Panc1 (cell line): ENCODE measurements at regions not wholly inside any gene's neighbourhood (a gene's known extent, or its start where the extent isn't known, plus 50 kb on each side); places are given as distances from the start of the nearest gene placed in this dataset.

Experiments
- ATAC-seq: fragments of 200-7000 bp; cut with Tn5 transposase; 2 replicates; pipeline ENCODE4 v1.9.1; 2020; ENCODE audit warnings: mild to moderate bottlenecking, moderate library complexity
- BruUV-seq: library from RNA; stranded (reverse); fragments of 400-500 nt; replicated peaks from 2 replicates; lab custom pipeline; 2021; lab: Mats Ljungman, UMichigan
- CTCF ChIA-PET: fragments of 300-600 bp; sonication (Branson Sonifier 250); formaldehyde crosslinking; loops from one replicate; lab custom pipeline; 2022; ENCODE audit warnings: antibody characterized with exemption; lab: Charles Lee
- POLR2A ChIA-PET: fragments of 300-600 bp; sonication (Branson Sonifier 250); formaldehyde crosslinking; loops from one replicate; lab custom pipeline; 2022; ENCODE audit warnings: antibody characterized with exemption; lab: Charles Lee
- DNase-seq: peaks from one replicate; pipeline ENCODE4 v3.0.0-alpha.2; 2010; ENCODE audit warnings: low read depth, low spot score
- H3K27ac ChIP-seq: 2 replicates; pipeline ENCODE4 v1.5.1; 2011; ENCODE audit warnings: mild to moderate bottlenecking, low read length, inconsistent platforms
- H3K27me3 ChIP-seq: fragments of 200-500 bp; sonication (Bioruptor generic); 2 replicates; pipeline ENCODE4 v1.6.0; 2014; ENCODE audit warnings: low read length, inconsistent platforms; ENCODE audit not compliant: control insufficient read depth, insufficient read depth
- H3K36me3 ChIP-seq: fragments of 200-500 bp; sonication (Bioruptor generic); 2 replicates; pipeline ENCODE4 v1.5.1; 2014; ENCODE audit warnings: inconsistent platforms, mild to moderate bottlenecking, low read length, moderate library complexity; ENCODE audit not compliant: control insufficient read depth, insufficient read depth
- H3K4me1 ChIP-seq: 2 replicates; pipeline ENCODE4 v1.5.1; 2011; ENCODE audit warnings: inconsistent platforms, mild to moderate bottlenecking, low read length, moderate library complexity; ENCODE audit not compliant: control insufficient read depth, insufficient read depth
- H3K4me3 ChIP-seq, 2 experiments: 2 replicates each; pipeline ENCODE4 v1.5.1; 2011 to 2012; ENCODE audit warnings: low read depth in 2 of 2, low read length in 2 of 2, mild to moderate bottlenecking in 2 of 2, inconsistent platforms in 1 of 2, moderate library complexity in 1 of 2
- H3K9me3 ChIP-seq: fragments of 200-500 bp; sonication (Bioruptor generic); 2 replicates; pipeline ENCODE4 v1.5.1; 2014; ENCODE audit warnings: low read depth, mild to moderate bottlenecking, inconsistent platforms, low read length, moderate library complexity; ENCODE audit not compliant: control insufficient read depth, insufficient read depth
- CTCF ChIP-seq: fragments of 450-650 bp; IDR thresholded peaks from 2 replicates; pipeline ENCODE4 v1.5.1; 2017; ENCODE audit warnings: mild to moderate bottlenecking
- POLR2AphosphoS5 ChIP-seq: IDR thresholded peaks from 2 replicates; pipeline ENCODE4 v1.6.1; 2012; ENCODE audit warnings: mild to moderate bottlenecking, low read depth, low read length, moderate library complexity
- REST ChIP-seq, 2 experiments: IDR thresholded peaks; 2 replicates each; pipeline ENCODE4 v1.6.1; 2011 to 2012; ENCODE audit warnings: low read depth in 2 of 2, control low read depth in 1 of 2, low read length in 1 of 2, mild to moderate bottlenecking in 1 of 2, moderate library complexity in 1 of 2; ENCODE audit not compliant: insufficient read depth in 1 of 2
- SIN3A ChIP-seq: IDR thresholded peaks from 2 replicates; pipeline ENCODE4 v1.6.1; 2012; ENCODE audit warnings: low read depth, mild to moderate bottlenecking, low read length, moderate library complexity, borderline replicate concordance; ENCODE audit not compliant: insufficient read depth
- TCF7L2 ChIP-seq: IDR thresholded peaks from 2 replicates; pipeline ENCODE4 v1.6.1; 2011; ENCODE audit warnings: mild to moderate bottlenecking, low read depth, low read length, inconsistent platforms
- in situ Hi-C: cut with HindIII; loops from 2 replicates; pipeline ENCODE4 v1.10.0; 2016; ENCODE audit warnings: low sequenced_read_pairs, low pct_unique_long_range_greater_than_20kb
- intact Hi-C: fragments of 100-400 bp; cut with micrococcal nuclease; formaldehyde crosslinking; loops from one replicate; pipeline ENCODE4 v1.10.0; 2022; ENCODE audit not compliant: unreplicated experiment

DNA sequence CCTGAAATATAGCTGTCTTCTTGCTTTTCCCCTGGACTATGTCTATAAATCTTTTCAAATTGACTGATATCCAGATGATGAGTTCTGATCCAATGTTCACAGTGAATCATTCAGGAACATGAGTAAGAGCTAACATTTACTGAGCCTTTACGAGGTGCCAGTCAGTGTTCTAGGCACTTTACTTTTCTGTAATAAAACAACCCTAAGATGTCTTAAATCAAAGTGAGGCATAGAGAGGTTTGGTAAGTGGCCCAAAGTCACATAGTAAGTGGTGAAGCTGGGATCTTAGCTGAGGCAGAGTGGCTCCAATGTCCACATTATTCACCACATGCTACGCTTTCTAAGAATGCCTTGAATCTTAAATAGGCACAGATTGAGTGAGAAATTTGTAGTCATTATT is 79.9 kb upstream of the OR4C15 start:
- no peak for ATAC-seq
- Histone ChIP-seq H3K36me3 (no peaks in the 10 kb centered on the region), H3K27ac (no peak overlapping the region), H3K9me3 (no peaks in the 10 kb centered on the region), H3K4me1 (no peaks in the 10 kb centered on the region), H3K27me3 (no peaks in the 10 kb centered on the region), H3K4me3 (no peak overlapping the region)
- no peak for DNase-seq
- in situ Hi-C loops (no loop called here), intact Hi-C loops (no loop called here)
- ChIA-PET POLR2A (no interaction called here), CTCF (no interaction called here)
- BruUV-seq: no TSS peak
- TF ChIP-seq SIN3A (no peak), POLR2AphosphoS5 (no peak), REST (IDR thresholded peaks at IDR 0.05; ENCODE audit: insufficient read depth in 1 of 2, low read depth in 2 of 2, low read length in 1 of 2) (no peak)

DNA sequence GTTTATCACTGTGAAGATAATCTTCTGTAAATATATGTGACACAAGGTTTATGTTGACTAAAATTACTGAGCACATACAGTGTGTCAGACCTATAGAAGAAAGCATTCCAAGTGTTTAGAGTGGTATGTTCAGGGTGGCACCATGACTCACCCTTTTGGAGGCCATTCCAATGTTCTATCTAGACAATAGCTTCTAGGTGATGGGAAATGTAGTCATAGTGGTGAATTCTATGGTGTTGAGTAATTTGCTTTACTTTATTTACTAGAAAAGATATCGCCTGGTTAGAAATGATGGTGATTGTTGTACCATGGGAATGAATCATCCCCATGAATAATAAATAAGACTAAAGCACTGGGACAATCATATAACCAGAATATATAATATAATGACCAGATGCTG is 72.9 kb upstream of the OR4C15 start:
- CTCF ChIA-PET: no interaction called here
- no peak overlapping the region for H3K27ac ChIP-seq

GRCh38 chr11:55497068-55497467 is 57.2 kb upstream of the OR4C15 start:
- CTCF ChIA-PET: no interaction called here
- intact Hi-C loops (loop anchor here (10.0 kb wide), 1 partner anchor 52 kb away; no protein-coding TSS in a partner anchor), in situ Hi-C loops (no loop called here)
- Histone ChIP-seq H3K27me3 (no peaks in the 10 kb centered on the region), H3K36me3 (no peaks in the 10 kb centered on the region), H3K4me1 (no peaks in the 10 kb centered on the region), H3K27ac (no peak overlapping the region), H3K9me3 (no peaks in the 10 kb centered on the region), H3K4me3 (no peak overlapping the region)
- ATAC-seq (no peak), DNase-seq (no peak)
- POLR2A ChIA-PET: no interaction called here
- no TSS peak for BruUV-seq
- no peak for TF ChIP-seq POLR2AphosphoS5
- no peak for TF ChIP-seq SIN3A
- TF ChIP-seq CTCF: no peak
- no peak for TF ChIP-seq TCF7L2
- no peak for TF ChIP-seq REST (IDR thresholded peaks at IDR 0.05; ENCODE audit: insufficient read depth in 1 of 2, low read depth in 2 of 2, low read length in 1 of 2)

More for the DNA sequence above, 72.9 kb upstream of the OR4C15 start:
- in situ Hi-C loops: no loop called here
- no peak for TF ChIP-seq POLR2AphosphoS5
- no peaks in the 10 kb centered on the region for H3K36me3 ChIP-seq
- H3K4me1 ChIP-seq: no peaks in the 10 kb centered on the region
- ATAC-seq (no peak), DNase-seq (no peak)
- POLR2A ChIA-PET: no interaction called here
- H3K27me3 ChIP-seq: no peaks in the 10 kb centered on the region
- no peaks in the 10 kb centered on the region for H3K9me3 ChIP-seq
- intact Hi-C loops: no loop called here
- BruUV-seq: no TSS peak
- H3K4me3 ChIP-seq: no peak overlapping the region
